Activated CD4-positive, alpha-beta T cell treated with anti-CD3 and anti-CD28 coated beads, Interleukin-2, amount 50 U/mL, for 16 hours (primary cell): ENCODE measurements at regions not wholly inside any gene's neighbourhood (a gene's known extent, or its start where the extent isn't known, plus 50 kb on each side); places are given as distances from the start of the nearest gene placed in this dataset.

Source experiments
- DNase-seq: peaks from one replicate; pipeline ENCODE4 v3.0.0-alpha.2; 2020

- DNase-seq = no peak
Observed at GRCh38 chr5:173767574-173768266, 120.4 kb upstream of the CPEB4 start.

- DNase-seq = no peak
Observed at GRCh38 chr5:173768267-173768806, 119.8 kb upstream of the CPEB4 start.

- no peak for DNase-seq
Observed at GRCh38 chr5:173768891-173769290, 119.3 kb upstream of the CPEB4 start.

- DNase-seq = no peak
Observed at GRCh38 chr5:173770637-173771036, 117.5 kb upstream of the CPEB4 start.

GRCh38 chr5:173771121-173771724 is 116.9 kb upstream of the CPEB4 start:
- DNase-seq = no peak

- no peak for DNase-seq
Observed at GRCh38 chr5:173771725-173772383, 116.3 kb upstream of the CPEB4 start.

GRCh38 chr5:173772384-173773059 is 115.6 kb upstream of the CPEB4 start:
- DNase-seq = no peak

- DNase-seq = no peak
Observed at GRCh38 chr5:173774271-173774761, 113.8 kb upstream of the CPEB4 start.

- DNase-seq = no peak
Observed at GRCh38 chr5:173775261-173776197, 112.6 kb upstream of the CPEB4 start.

- no peak for DNase-seq
Observed at GRCh38 chr5:173777149-173777548, 111.0 kb upstream of the CPEB4 start.

GRCh38 chr5:173777674-173778073 is 110.5 kb upstream of the CPEB4 start:
- DNase-seq = no peak

GRCh38 chr5:173778152-173778782 is 109.9 kb upstream of the CPEB4 start:
- no peak for DNase-seq

GRCh38 chr5:173778784-173779304 is 109.3 kb upstream of the CPEB4 start:
- no peak for DNase-seq

GRCh38 chr5:173780235-173781234 is 107.6 kb upstream of the CPEB4 start:
- no peak for DNase-seq

GRCh38 chr5:173781432-173781815 is 106.7 kb upstream of the CPEB4 start:
- no peak for DNase-seq

- DNase-seq = peak; percentile 21
Observed at GRCh38 chr5:173781816-173782670, 106.1 kb upstream of the CPEB4 start.

GRCh38 chr5:173782671-173783101 is 105.5 kb upstream of the CPEB4 start:
- DNase-seq = no peak

- no peak for DNase-seq
Observed at GRCh38 chr5:173783371-173783770, 104.8 kb upstream of the CPEB4 start.

GRCh38 chr5:173785400-173785799 is 102.7 kb upstream of the CPEB4 start:
- no peak for DNase-seq
